Uterus (tissue), 3 donors: ENCODE measurements at regions not wholly inside any gene's neighbourhood (a gene's known extent, or its start where the extent isn't known, plus 50 kb on each side); places are given as distances from the start of the nearest gene placed in this dataset.

Source experiments
- DNase-seq, 2 donors: peaks; one replicate each; pipeline ENCODE4 v3.0.0-alpha.2; 2019 to 2020
- H3K27ac ChIP-seq, 2 donors: fragments of 200-600 bp; sonication (generic); 1 replicate in 1 of 2; 2 replicates in 1 of 2; pipeline ENCODE4 v1.5.1; 2016 to 2018
- H3K27me3 ChIP-seq, 2 donors: fragments of 200-600 bp; sonication (generic); one replicate each; pipeline ENCODE4 v1.5.1; 2018 to 2019; ENCODE audit warnings: control low read depth in 1 of 2
- H3K36me3 ChIP-seq, 2 donors: fragments of 200-600 bp; sonication (generic); one replicate each; pipeline ENCODE4 v1.5.1; 2019; ENCODE audit warnings: control low read depth in 1 of 2
- H3K4me1 ChIP-seq, 2 donors: fragments of 200-600 bp; sonication (generic); one replicate each; pipeline ENCODE4 v1.5.1; 2018 to 2019; ENCODE audit warnings: control low read depth in 1 of 2
- H3K4me3 ChIP-seq, 2 donors: fragments of 200-600 bp; sonication (generic); 1 replicate in 1 of 2; 2 replicates in 1 of 2; pipeline ENCODE4 v1.5.1; 2018 to 2019; ENCODE audit warnings: mild to moderate bottlenecking in 1 of 2
- H3K9me3 ChIP-seq, 2 donors: fragments of 200-600 bp; sonication (generic); one replicate each; pipeline ENCODE4 v1.5.1; 2019; ENCODE audit warnings: control low read depth in 1 of 2
- POLR2A ChIP-seq, 2 donors: fragments of 450-650 bp; IDR thresholded peaks; one replicate each; pipeline ENCODE4 v1.6.1; 2016; ENCODE audit warnings: antibody characterized with exemption in 2 of 2, mild to moderate bottlenecking in 1 of 2, moderate library complexity in 1 of 2
- intact Hi-C: fragments of 100-400 bp; cut with DNase I; formaldehyde crosslinking; loops from one replicate; pipeline ENCODE4 v1.15.1; 2023; ENCODE audit warnings: low total_unique reads
- TF ChIP-seq, protein P1 (sequence below), 4 experiments: fragments of 200-600 bp in 2 of 4; fragments of 450-650 bp in 2 of 4; sonication (generic) in 2 of 4; IDR thresholded peaks; one replicate each; pipeline ENCODE4 v1.5.1; 2016 to 2019; ENCODE audit warnings: antibody characterized with exemption in 4 of 4, mild to moderate bottlenecking in 2 of 4, moderate library complexity in 1 of 4
- donor health status: DM: yes; HTN: yes; CAD: no.

DNA sequence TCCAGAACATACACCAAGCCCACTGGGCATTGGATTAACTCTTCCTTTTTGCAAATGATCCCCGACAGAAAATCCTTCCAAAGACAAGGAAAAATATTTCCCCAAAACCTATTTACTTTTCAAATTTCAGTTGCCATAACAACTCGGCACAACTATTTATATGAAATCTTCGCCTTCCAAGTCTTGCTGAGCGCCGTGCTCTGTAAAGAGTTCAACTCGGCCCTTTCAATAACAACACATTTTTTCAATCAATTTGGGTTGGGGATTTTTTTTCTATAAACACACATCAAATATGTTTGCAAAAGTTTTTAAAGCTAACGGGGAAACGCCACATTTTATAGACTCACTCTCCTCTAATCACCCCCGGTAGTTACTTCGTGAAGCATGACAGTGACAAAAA, 333.8 kb downstream of the MN1 start:
- no peak for DNase-seq
- no peak for TF ChIP-seq POLR2A (IDR thresholded peaks at IDR 0.05)
- TF ChIP-seq, protein P1, sequence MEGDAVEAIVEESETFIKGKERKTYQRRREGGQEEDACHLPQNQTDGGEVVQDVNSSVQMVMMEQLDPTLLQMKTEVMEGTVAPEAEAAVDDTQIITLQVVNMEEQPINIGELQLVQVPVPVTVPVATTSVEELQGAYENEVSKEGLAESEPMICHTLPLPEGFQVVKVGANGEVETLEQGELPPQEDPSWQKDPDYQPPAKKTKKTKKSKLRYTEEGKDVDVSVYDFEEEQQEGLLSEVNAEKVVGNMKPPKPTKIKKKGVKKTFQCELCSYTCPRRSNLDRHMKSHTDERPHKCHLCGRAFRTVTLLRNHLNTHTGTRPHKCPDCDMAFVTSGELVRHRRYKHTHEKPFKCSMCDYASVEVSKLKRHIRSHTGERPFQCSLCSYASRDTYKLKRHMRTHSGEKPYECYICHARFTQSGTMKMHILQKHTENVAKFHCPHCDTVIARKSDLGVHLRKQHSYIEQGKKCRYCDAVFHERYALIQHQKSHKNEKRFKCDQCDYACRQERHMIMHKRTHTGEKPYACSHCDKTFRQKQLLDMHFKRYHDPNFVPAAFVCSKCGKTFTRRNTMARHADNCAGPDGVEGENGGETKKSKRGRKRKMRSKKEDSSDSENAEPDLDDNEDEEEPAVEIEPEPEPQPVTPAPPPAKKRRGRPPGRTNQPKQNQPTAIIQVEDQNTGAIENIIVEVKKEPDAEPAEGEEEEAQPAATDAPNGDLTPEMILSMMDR (IDR thresholded peaks at IDR 0.05) = no peak
- Histone ChIP-seq H3K36me3 (no peaks in the 10 kb centered on the region), H3K27ac (no peak overlapping the region), H3K9me3 (no peaks in the 10 kb centered on the region), H3K4me3 (no peak overlapping the region), H3K27me3 (no peaks in the 10 kb centered on the region), H3K4me1 (no peaks in the 10 kb centered on the region)
- intact Hi-C loops = no loop called here

DNA sequence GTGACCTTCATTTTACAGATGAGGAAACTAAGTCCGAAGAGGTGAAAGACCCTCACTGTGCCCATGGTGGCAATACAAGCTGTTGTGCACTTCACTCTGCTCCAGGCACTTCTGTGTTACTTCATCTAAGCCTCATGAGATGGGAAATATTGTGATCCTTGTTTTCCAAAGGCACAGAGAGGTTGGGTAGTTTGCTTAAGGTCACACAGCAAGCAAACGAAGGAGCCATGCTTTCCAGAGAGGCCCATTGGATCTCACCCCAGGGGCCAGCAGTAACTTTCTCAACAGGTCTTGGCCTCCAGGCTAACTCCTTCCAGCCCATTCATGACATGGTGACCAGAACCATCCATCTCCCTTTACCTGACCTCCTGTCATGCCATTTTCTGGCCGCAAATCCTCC, 332.8 kb downstream of the MN1 start:
- no peak overlapping the region for H3K27ac ChIP-seq
- no peaks in the 10 kb centered on the region for H3K4me1 ChIP-seq
- H3K27me3 ChIP-seq = no peaks in the 10 kb centered on the region
- intact Hi-C loops = no loop called here
- no peaks in the 10 kb centered on the region for H3K36me3 ChIP-seq
- DNase-seq = no peak
- no peaks in the 10 kb centered on the region for H3K9me3 ChIP-seq
- no peak for TF ChIP-seq POLR2A (IDR thresholded peaks at IDR 0.05)
- TF ChIP-seq, protein P1 (IDR thresholded peaks at IDR 0.05) = no peak
- no peak overlapping the region for H3K4me3 ChIP-seq

DNA sequence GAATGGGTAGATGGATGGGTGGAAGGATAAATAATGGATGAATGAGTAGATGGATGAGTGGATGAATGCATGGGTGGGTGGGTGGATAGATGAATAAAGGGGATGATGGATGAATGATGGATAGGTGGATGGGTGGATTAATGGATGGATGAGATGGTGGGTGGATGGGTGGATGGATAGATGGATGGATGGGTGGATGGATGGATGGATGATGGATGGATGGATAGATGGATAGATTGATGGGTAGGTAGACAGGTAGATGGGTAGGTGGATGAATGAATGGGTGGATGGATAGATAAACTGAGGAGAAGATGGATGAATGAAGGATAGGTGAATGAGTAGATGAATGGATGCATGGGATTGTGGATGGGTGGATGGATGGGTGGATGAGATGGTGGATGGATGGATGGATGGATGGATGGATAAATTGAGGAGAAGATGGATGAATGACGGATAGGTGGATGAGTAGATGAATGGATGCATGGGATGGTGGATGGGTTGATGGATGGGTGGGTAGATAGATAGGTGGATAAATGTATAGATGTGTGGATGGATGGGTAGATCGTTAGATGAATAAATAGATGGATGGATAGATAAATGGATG, 331.3 kb downstream of the MN1 start:
- no peaks in the 10 kb centered on the region for H3K9me3 ChIP-seq
- H3K4me1 ChIP-seq = peaks cover 0 to 6% of the 10 kb centered on the region in 2 donors
- no peaks in the 10 kb centered on the region for H3K36me3 ChIP-seq
- no peaks in the 10 kb centered on the region for H3K27me3 ChIP-seq
- no peak overlapping the region for H3K27ac ChIP-seq
- no peak for DNase-seq
- no peak overlapping the region for H3K4me3 ChIP-seq
- intact Hi-C loops = no loop called here
- TF ChIP-seq, protein P1 (IDR thresholded peaks at IDR 0.05) = no peak
- TF ChIP-seq POLR2A (IDR thresholded peaks at IDR 0.05) = no peak

DNA sequence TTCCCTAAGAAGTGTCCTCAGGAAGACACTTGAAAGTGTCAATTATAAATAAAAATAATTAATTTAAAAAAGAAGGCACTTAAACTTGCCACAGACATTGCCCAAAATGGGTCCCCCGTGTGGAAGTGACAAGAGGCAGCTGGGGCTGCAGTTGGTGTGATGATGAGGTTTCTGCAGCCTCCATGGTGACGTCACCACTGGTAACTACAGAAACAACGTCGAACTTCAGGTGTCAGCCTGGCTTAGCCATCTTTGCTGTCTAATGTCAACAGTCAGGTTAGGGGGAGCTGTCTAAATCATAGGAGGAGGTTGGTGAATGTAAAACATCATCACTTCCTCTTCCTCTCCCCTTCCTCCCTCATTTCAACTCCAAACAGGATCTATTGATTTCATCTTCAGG, 328.6 kb downstream of the MN1 start:
- intact Hi-C loops = no loop called here
- DNase-seq = no peak

DNA sequence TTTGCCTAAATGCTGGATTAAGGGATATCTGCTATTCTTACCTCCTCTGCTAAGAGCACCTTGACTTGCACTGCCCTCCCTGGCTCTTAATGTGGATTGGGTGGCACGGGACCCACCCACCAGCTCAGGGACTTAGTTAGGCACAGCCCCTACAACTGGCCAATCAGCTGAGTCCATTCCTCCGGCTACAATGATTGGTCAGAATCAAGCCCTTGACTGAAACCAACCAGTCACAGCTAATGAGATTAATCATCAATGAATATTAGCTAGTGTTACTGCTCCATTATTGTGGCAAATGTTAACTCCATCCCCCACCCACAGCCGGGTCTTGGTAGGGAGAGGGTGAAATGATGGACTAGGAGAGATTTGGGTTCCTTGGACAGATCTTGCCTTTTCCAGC, 328.0 kb downstream of the MN1 start:
- no peak for DNase-seq
- Histone ChIP-seq H3K27me3 (no peaks in the 10 kb centered on the region), H3K36me3 (no peaks in the 10 kb centered on the region), H3K4me3 (no peak overlapping the region), H3K27ac (no peak overlapping the region), H3K4me1 (peaks cover 0 to 6% of the 10 kb centered on the region in 2 donors), H3K9me3 (no peaks in the 10 kb centered on the region)
- intact Hi-C loops = no loop called here
- TF ChIP-seq, protein P1 (IDR thresholded peaks at IDR 0.05) = no peak
- TF ChIP-seq POLR2A (IDR thresholded peaks at IDR 0.05) = no peak

More for the DNA sequence above, 328.6 kb downstream of the MN1 start:
- Histone ChIP-seq H3K27ac (no peak overlapping the region), H3K27me3 (no peaks in the 10 kb centered on the region), H3K36me3 (no peaks in the 10 kb centered on the region), H3K4me3 (no peak overlapping the region), H3K9me3 (no peaks in the 10 kb centered on the region), H3K4me1 (peaks cover 0 to 6% of the 10 kb centered on the region in 2 donors)
- TF ChIP-seq POLR2A (IDR thresholded peaks at IDR 0.05) = no peak
- TF ChIP-seq, protein P1 (IDR thresholded peaks at IDR 0.05) = no peak
